Naive thymus-derived CD8-positive, alpha-beta T cell (primary cell): ENCODE measurements at regions not wholly inside any gene's neighbourhood (a gene's known extent, or its start where the extent isn't known, plus 50 kb on each side); places are given as distances from the start of the nearest gene placed in this dataset.

Experiments
- ATAC-seq, 2 donors: fragments of 150-1000 bp; cut with Tn5 transposase in 1 of 2; sonication (Bioruptor Pico), chemical (Tn5 transposase) in 1 of 2; 1 replicate in 1 of 2; 2 replicates in 1 of 2; pipeline ENCODE4 v1.10.0; 2021; ENCODE audit warnings: mild to moderate bottlenecking in 2 of 2, moderate library complexity in 2 of 2
- POLR2A ChIA-PET: fragments of 350-600 bp; sonication (Branson Sonifier 250); formaldehyde crosslinking; loops from one replicate; lab custom pipeline; 2021; ENCODE audit warnings: antibody characterized with exemption; lab: Charles Lee
- DNase-seq, 10 donors: peaks; one replicate each; pipeline versions ENCODE4 v3.0.0 to v3.0.0-alpha.2; 2020 to 2022
- H3K27ac Mint-ChIP-seq, 10 donors: one replicate each; pipeline ENCODE4 v1.8.0; 2020 to 2022; ENCODE audit warnings: mild to moderate bottlenecking in 10 of 10, mixed read lengths in 10 of 10, moderate library complexity in 4 of 10, inconsistent platforms in 1 of 10
- H3K27me3 Mint-ChIP-seq, 5 donors: one replicate each; pipeline ENCODE4 v1.8.0; 2021 to 2022; ENCODE audit warnings: mixed read lengths in 5 of 5
- H3K36me3 Mint-ChIP-seq, 3 donors: one replicate each; pipeline ENCODE4 v1.8.0; 2020 to 2022; ENCODE audit warnings: mixed read lengths in 3 of 3, mild to moderate bottlenecking in 2 of 3, inconsistent platforms in 1 of 3
- H3K4me1 Mint-ChIP-seq, 4 donors: one replicate each; pipeline ENCODE4 v1.8.0; 2021 to 2022; ENCODE audit warnings: mixed read lengths in 4 of 4
- H3K4me3 Mint-ChIP-seq, 10 donors: one replicate each; pipeline ENCODE4 v1.8.0; 2020 to 2022; ENCODE audit warnings: mild to moderate bottlenecking in 10 of 10, mixed read lengths in 10 of 10, moderate library complexity in 6 of 10, inconsistent platforms in 1 of 10
- H3K9me3 Mint-ChIP-seq, 9 donors: one replicate each; pipeline ENCODE4 v1.8.0; 2020 to 2022; ENCODE audit warnings: mixed read lengths in 9 of 9, mild to moderate bottlenecking in 3 of 9, inconsistent platforms in 1 of 9, moderate library complexity in 1 of 9

DNA sequence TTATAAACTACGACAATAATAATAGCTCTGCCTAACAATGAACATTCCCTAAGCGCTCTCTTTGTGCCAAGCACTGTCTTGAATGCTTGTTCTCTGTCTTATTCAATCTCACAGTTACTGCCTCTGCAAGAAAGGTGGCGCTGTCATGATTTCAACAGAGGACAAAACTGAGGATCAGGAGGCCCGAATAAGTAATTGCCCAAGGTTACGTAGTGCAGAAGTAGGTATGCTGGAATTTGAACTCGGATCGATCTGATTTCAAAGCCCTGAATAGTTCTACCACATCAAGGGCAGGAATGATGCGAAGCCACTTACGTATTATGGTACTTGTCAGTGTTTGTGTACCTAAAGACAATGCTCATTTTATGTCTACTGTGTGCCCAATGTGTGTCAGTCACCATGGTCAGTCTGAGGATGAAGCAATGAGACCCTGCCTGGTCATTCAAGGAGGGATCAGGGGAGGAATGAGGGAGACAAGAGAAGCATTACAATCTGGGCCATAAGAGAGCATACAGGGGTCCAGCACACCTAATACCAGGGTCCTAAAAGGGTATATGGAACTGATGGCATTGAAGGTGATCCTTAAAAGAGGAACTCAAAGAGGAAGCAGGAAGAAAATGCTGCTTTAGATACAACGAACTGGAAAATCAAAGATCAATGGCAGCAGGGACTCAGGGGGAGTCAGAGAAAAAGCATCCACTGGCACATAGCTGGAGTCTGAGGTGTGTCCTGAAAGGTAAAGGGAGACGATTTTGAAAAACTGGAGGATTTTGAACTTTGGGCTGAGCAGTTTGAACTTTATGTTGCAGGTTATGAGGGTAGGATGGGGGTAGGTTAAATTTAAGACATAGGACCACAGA, 389.2 kb downstream of the PLPP3 start:
- Mint-ChIP-seq H3K9me3 (peaks cover 0 to 2% (median 0%) of the 10 kb centered on the region in 9 donors), H3K4me3 (no peak overlapping the region), H3K36me3 (no peaks in the 10 kb centered on the region), H3K27me3 (no peaks in the 10 kb centered on the region), H3K27ac (no peak overlapping the region), H3K4me1 (no peaks in the 10 kb centered on the region)
- POLR2A ChIA-PET: no interaction called here
- ATAC-seq: no peak
- no peak for DNase-seq

DNA sequence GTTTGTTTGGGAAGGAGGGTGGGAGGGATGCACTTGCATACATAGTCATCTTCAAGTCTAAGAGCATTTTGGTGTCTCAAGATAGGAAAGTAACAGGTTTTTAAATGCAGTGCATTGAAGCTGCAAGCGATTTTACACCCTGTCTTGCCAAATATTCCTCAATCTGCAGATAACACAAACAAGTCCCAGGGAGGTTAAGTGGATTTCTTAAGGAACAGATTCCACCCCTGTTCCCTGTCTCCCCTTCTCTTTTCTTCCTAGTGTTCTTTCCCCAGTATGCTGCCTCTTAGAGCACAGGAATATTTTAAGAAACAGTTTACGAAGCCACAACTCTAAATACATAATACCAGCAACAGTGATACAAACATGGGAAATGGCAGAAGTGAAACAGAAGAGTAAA, 389.9 kb downstream of the PLPP3 start:
- POLR2A ChIA-PET: no interaction called here
- Mint-ChIP-seq H3K27ac (no peak overlapping the region), H3K4me3 (no peak overlapping the region), H3K27me3 (no peaks in the 10 kb centered on the region), H3K4me1 (no peaks in the 10 kb centered on the region), H3K9me3 (peaks cover 0 to 2% (median 0%) of the 10 kb centered on the region in 9 donors), H3K36me3 (no peaks in the 10 kb centered on the region)
- DNase-seq (no peak), ATAC-seq (no peak)

DNA sequence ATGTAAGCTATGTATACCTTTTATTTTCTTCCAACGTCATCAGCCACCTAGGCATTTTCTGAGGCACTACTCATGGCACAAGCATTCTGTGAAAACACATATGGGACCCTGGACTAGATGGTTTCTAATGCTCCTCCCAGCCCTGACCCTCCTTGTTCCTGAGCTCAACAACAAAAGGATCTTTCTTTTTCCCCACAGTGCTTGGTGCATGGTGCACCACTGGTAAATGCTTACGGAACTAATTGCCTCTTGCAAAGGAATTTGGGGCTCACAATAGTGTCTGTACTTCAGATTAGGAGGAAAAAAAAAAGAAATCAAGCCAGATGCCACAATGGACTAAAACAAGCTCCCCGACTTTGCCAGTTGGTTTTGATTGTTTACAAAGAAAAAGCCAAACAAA, 390.5 kb downstream of the PLPP3 start:
- Mint-ChIP-seq H3K27me3 (no peaks in the 10 kb centered on the region), H3K27ac (no peak overlapping the region), H3K36me3 (no peaks in the 10 kb centered on the region), H3K9me3 (peaks cover 0 to 2% (median 0%) of the 10 kb centered on the region in 9 donors), H3K4me1 (no peaks in the 10 kb centered on the region), H3K4me3 (no peak overlapping the region)
- POLR2A ChIA-PET: no interaction called here
- DNase-seq (no peak), ATAC-seq (no peak)

DNA sequence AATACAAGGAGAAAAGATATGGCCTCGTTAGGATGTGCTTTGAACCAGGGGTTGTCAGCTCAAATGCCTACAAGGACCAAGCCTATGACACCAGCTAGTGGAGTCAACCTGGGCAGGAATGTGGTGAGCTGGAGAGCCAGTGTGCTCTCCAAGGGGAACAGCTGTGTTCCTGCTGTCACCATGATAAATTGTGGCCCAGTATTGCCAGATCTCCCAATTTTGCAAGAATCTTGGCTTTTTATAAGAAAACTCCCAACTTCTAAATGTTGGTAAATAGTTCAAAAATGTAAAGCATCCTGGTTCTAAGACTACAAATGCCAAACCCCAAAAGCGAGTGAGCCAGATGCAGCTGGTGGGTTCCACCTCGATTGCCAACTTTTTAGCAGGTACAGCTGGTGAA, 391.1 kb downstream of the PLPP3 start:
- ATAC-seq (no peak), DNase-seq (no peak)
- Mint-ChIP-seq H3K27ac (no peak overlapping the region), H3K4me3 (no peak overlapping the region), H3K9me3 (peaks cover 0 to 2% (median 0%) of the 10 kb centered on the region in 9 donors), H3K27me3 (no peaks in the 10 kb centered on the region), H3K4me1 (no peaks in the 10 kb centered on the region), H3K36me3 (no peaks in the 10 kb centered on the region)
- POLR2A ChIA-PET: no interaction called here

DNA sequence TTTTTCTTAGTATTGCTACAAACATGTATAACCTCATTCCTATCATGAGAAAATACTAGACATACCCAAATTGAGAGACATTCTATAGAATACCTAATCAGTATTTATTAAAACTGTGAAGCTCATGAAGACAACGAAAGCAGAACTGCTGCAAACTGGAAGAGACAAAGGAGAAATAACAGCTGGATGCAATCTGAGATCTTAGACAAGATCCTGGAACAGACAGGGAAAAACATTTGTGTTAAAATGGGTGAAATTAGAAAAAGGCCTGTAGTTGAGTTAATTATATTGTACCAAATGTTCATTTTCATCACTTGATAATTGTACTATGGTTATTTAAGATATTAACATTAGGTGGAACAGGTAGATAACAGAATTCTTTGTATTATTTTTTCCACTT, 392.0 kb downstream of the PLPP3 start:
- H3K36me3 Mint-ChIP-seq: no peaks in the 10 kb centered on the region
- no peaks in the 10 kb centered on the region for H3K27me3 Mint-ChIP-seq
- DNase-seq (no peak), ATAC-seq (no peak)
- no peaks in the 10 kb centered on the region for H3K4me1 Mint-ChIP-seq
- H3K9me3 Mint-ChIP-seq: peaks cover 0 to 2% (median 0%) of the 10 kb centered on the region in 9 donors
- H3K4me3 Mint-ChIP-seq: no peak overlapping the region
- POLR2A ChIA-PET: no interaction called here
- H3K27ac Mint-ChIP-seq: no peak overlapping the region

DNA sequence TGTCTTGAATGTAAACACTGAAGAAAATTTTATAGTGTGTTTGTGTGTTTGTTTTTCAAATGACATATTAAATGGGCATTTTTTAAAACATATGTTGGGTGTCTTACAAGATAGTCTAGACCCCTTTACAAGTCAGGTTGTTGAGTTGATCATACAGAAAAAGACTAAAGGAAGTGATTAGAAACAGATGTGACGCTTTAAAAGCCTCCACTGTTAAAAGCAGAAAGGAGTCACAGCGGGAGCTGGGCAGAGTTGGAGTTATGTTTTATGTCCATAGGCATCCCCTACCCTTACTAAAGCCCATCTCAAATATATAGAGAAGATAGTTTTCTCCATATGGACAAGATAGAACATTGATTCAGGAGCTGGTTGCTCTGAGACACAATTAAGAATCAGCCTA, 393.9 kb downstream of the PLPP3 start:
- Mint-ChIP-seq H3K4me1 (no peaks in the 10 kb centered on the region), H3K9me3 (peaks cover 0 to 2% (median 0%) of the 10 kb centered on the region in 9 donors), H3K4me3 (no peak overlapping the region), H3K27ac (no peak overlapping the region), H3K27me3 (no peaks in the 10 kb centered on the region), H3K36me3 (no peaks in the 10 kb centered on the region)
- ATAC-seq: no peak
- POLR2A ChIA-PET: no interaction called here
- DNase-seq: no peak

DNA sequence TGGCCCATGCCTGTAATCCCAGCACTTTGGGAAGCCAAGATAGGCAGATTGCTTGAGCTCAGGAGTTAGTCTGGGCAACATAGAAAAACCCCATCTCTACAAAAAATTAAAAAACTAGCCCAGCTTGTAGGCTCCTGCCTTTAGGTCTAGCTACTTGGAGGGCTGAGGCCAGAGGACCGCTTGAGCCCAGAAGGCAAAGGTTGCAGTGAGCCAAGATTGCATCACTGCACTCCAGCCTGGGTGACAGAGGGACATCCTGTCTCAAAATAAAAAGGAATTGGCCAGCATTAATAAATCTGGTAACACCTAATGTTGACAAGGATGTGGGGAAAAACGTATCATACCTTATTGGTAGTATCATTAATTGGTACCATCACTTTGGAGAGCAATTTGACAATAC, 396.2 kb downstream of the PLPP3 start:
- DNase-seq (no peak), ATAC-seq (no peak)
- no peaks in the 10 kb centered on the region for H3K36me3 Mint-ChIP-seq
- H3K4me1 Mint-ChIP-seq: no peaks in the 10 kb centered on the region
- no peak overlapping the region for H3K27ac Mint-ChIP-seq
- no peaks in the 10 kb centered on the region for H3K9me3 Mint-ChIP-seq
- H3K27me3 Mint-ChIP-seq: peaks cover 0 to 4% (median 0%) of the 10 kb centered on the region in 5 donors
- POLR2A ChIA-PET: no interaction called here
- no peak overlapping the region for H3K4me3 Mint-ChIP-seq

DNA sequence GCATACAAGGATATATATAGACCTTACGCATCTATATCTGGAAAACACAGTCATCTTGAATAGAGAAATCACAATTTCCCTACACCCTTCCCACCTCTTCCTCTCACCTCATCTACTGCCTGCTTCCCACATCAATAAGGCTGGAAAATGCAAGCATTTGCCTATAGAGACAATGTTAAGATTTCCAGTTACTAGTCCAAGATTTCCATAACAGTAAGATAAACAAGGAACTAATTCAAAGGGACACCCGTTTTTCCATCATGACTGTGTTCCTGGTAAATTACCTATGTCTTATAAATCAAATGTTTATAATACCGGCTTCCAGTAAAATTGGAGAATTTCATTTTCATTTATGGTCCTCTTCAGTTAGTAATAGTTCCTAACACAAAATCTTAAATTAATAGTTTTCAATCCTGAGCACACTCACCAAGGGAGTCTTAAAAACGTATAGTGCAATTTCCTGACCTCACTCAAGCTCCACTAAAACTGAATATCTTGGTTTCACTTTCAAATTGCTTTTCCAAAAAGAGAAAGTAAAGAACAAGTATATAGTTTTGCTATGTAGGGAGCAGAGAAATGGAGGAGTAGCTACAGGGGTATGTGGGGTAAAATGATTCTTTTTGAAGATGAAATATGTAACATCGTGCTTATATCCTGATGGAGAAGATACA, 398.7 kb downstream of the PLPP3 start:
- POLR2A ChIA-PET: no interaction called here
- DNase-seq (no peak), ATAC-seq (no peak)
- Mint-ChIP-seq H3K27ac (no peak overlapping the region), H3K4me3 (no peak overlapping the region), H3K27me3 (peaks cover 0 to 4% (median 0%) of the 10 kb centered on the region in 5 donors), H3K9me3 (no peaks in the 10 kb centered on the region), H3K4me1 (no peaks in the 10 kb centered on the region), H3K36me3 (no peaks in the 10 kb centered on the region)

DNA sequence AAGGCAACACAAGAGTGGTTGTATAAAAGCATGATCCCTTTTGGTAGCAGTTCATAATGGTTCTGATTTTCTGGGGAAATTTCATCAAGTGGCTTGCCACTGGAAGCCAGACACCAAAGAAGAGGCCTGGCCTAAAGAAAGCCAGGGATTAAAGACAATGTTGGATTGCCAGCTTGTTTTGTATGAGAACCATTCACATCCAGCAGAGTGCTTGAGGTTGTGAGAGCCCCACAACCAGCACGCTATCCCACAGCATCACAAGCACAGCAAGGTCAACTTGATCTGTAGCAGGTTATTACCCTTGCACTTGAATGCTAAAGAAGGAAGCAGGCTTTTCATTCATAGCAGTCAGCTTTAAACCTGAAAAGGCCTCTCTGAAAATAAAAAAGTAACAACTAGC, 399.8 kb downstream of the PLPP3 start:
- POLR2A ChIA-PET: no interaction called here
- Mint-ChIP-seq H3K36me3 (no peaks in the 10 kb centered on the region), H3K27me3 (peaks cover 0 to 4% (median 0%) of the 10 kb centered on the region in 5 donors), H3K4me3 (no peak overlapping the region), H3K4me1 (no peaks in the 10 kb centered on the region), H3K9me3 (no peaks in the 10 kb centered on the region), H3K27ac (no peak overlapping the region)
- DNase-seq: no peak
- no peak for ATAC-seq

DNA sequence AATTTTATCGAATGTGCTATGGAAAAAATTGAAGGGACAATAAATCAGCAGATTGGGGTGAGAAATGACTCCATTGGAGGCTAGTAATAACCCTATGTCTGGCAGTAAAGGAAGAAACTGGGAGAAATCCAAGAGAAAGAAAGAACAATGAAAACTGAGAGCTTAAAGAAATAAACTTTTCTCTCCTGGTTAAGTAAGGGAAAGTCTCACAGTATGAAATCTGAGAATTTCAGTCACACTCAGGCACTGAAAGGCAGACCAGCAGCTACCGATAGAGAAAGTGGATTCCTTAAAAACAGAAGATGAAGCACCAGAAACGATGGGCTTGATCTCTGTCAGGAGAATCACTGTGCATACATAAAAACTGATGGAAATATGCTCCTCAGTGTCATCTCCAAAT, 404.2 kb downstream of the PLPP3 start:
- POLR2A ChIA-PET: no interaction called here
- Mint-ChIP-seq H3K27ac (no peak overlapping the region), H3K27me3 (peaks cover 0 to 6% (median 0%) of the 10 kb centered on the region in 5 donors), H3K4me1 (no peaks in the 10 kb centered on the region), H3K36me3 (no peaks in the 10 kb centered on the region), H3K9me3 (peaks cover 0 to 4% (median 0%) of the 10 kb centered on the region in 9 donors), H3K4me3 (no peak overlapping the region)
- DNase-seq: no peak
- no peak for ATAC-seq

DNA sequence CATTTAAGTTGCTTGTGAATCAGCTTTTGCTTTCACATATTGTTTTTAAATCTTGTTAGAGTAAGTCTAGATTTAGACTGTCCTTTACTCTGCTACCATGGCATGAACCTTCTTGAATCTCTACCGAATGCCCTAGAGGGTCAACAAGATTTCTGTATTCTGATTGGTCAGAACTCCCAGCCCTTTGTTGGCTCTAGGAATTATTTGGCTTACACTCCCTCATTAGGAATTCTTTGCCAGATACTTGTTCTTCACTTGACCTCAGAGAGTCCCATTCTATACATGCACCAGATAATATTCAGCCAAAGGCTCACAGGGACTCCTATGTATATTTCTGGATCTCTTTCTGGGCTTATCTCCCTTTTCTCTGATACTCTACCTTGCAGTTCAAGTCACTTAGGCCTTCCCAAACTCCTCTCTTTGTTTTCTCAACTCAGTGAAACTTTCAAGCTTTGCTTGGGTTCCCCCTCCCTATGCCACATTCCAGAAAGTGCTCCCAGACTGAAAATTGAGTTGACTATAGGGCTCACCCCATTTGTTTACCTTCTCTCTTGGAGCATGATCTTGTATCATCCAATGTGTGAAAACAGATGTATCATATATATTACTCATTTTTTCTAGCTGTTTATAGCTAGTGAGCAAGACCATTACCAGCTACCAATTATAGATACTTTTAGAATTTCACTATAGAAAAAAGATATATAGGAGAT, 405.0 kb downstream of the PLPP3 start:
- DNase-seq (no peak), ATAC-seq (no peak)
- Mint-ChIP-seq H3K4me3 (no peak overlapping the region), H3K27ac (no peak overlapping the region), H3K9me3 (peaks cover 0 to 4% (median 0%) of the 10 kb centered on the region in 9 donors), H3K27me3 (peaks cover 0 to 6% (median 0%) of the 10 kb centered on the region in 5 donors), H3K36me3 (no peaks in the 10 kb centered on the region), H3K4me1 (no peaks in the 10 kb centered on the region)
- POLR2A ChIA-PET: no interaction called here

DNA sequence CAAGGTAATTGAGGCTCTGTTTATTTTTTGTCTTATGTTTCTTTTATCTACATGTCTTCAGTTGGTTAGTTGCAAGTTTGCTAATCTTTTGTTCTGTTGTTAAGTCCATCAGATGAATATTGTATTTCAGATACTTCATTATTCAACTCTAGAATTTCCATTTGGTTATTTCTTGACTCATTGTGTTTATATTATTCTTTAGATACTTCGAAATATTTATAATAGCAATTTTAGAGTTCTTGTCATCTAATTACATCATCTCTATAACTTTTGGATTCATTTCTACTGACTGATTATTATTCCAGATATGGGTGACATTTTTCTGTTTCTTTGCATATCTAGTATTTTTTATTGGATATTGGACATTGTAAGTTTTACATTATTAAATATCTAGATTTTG, 405.6 kb downstream of the PLPP3 start:
- POLR2A ChIA-PET: no interaction called here
- Mint-ChIP-seq H3K27ac (no peak overlapping the region), H3K36me3 (no peaks in the 10 kb centered on the region), H3K9me3 (peaks cover 0 to 4% (median 0%) of the 10 kb centered on the region in 9 donors), H3K4me3 (no peak overlapping the region), H3K4me1 (no peaks in the 10 kb centered on the region), H3K27me3 (peaks cover 0 to 6% (median 2%) of the 10 kb centered on the region in 5 donors)
- ATAC-seq (no peak), DNase-seq (no peak)

DNA sequence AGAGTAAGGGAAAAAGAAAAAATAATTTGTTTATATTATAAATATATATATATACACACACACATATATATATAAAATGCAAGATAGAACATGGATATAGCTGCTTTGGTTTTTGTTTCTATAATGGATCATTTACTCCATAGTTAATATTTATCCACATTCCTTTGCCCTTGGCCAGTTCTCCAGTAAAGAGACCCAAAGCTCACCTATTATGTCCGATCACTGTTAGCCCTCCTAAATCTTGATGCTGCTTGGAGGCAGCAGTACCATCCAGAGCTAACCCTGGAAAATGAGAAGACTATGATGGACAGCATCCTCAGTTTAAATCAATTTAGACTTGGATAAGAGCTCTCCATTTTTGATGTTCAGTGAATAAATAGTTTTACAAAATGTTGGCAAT, 407.7 kb downstream of the PLPP3 start:
- DNase-seq (no peak), ATAC-seq (no peak)
- POLR2A ChIA-PET: no interaction called here
- Mint-ChIP-seq H3K27me3 (peaks cover 0 to 10% (median 2%) of the 10 kb centered on the region in 5 donors), H3K4me1 (peaks cover 0 to 2% (median 0%) of the 10 kb centered on the region in 4 donors), H3K27ac (no peak overlapping the region), H3K9me3 (peaks cover 0 to 7% (median 0%) of the 10 kb centered on the region in 9 donors), H3K4me3 (no peak overlapping the region), H3K36me3 (no peaks in the 10 kb centered on the region)
